DMS79 (cell line): ENCODE measurements at regions not wholly inside any gene's neighbourhood (a gene's known extent, or its start where the extent isn't known, plus 50 kb on each side); places are given as distances from the start of the nearest gene placed in this dataset.
"Not testable (repeated sequence)": the region's sequence is repeated elsewhere in the genome, so short reads cannot be mapped to it uniquely, and the experiment has no call there.

ENCODE experiments used
- DNase-seq: peaks from one replicate; lab custom pipeline; 2025; lab: John Stamatoyannopoulos, UW

DNA sequence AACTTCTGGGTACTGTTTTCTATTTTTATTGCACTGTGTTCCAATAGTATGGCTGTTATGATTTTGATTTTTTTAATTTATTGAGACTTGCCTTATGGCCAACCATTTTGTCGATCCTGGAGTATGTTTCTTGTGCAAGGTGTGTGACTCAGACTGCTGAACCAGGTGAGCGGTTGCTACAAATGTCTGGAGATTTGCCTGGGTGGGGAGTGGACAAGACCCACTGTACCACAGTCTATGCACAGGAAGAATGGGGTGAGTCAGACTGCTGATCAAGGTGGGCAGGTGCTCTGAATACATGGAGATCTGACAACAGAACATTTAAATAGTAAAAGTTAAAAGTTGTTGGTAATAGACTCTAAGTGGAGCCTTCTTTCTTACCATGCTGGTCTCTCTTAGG, 609.2 kb downstream of the CSNK1G3 start:
- no peak for DNase-seq

DNA sequence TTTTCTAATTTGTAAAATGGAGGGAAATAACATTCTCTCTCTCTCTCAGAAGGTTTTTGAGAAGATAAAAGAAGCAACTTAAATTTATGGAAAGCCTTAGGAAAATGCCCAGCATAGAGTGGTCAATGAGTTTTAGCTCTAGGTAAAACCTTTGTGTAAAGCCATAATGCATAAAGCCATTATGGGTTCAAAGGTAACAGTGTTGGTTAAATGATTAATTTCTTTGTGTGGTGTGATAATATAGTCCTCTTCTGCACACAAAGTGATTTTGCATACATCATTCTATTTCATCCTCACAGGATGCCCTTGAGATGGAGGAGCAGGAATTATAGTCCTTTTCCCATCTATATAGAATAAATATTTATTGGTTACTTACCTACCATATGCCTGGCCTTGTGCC, 602.9 kb downstream of the CSNK1G3 start:
- no peak for DNase-seq

DNA sequence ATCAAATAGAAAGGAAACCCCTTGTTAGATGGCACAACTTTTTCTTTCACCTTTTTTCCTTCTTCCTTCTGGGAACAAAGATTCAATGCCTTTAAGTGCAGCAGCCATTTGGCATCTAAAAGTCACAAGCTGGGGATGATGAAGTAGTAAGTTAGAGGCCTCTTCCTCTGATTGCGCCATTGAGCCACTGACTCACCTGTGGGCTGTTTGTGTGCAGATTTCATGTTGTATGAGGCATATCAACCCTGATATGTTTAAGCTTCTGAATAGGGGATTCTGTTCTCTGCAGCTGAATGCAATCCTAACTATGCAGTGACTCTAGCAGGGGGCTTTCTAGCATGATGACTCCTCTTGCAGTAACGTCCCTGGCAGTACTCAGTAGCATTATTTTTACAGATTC, 599.9 kb downstream of the CSNK1G3 start:
- DNase-seq, result no peak

DNA sequence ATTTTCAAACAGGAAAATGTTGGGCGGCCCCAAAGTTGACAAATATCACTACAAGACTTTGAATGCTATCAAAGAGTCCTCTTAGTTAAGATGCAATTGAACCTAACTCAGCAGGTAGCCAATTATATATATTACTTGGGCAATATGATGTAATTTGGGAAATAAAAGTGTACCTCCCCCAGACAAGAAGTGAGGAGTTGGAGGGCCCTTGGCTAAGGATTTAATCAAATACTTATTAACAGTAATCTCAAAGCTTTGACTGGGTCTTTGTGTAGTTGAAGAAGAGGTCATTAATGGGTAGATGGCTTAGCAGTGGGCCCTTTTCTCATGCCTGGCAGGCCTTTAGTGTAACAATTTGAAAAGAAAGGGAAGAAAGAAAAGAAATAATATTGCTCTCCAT, 599.0 kb downstream of the CSNK1G3 start:
- no peak for DNase-seq

DNA sequence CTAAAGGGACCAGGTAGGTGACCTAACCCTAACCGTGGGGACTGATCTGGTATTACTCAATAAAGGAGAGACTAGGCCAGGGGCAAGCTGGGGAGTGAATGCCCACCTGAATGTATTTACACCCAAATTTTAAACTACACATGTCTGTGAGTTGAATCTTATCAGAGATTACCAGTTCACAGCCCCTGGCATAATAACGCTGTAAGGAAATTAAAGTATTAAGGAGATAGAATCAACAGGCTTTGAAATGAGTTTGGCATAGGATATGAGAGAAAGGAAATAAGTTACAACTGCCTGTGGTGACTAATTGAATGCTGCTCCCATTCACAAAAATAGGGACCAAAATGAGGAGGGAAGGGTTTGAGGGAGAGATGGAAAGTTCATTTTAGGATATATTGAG, 593.3 kb downstream of the CSNK1G3 start:
- no peak for DNase-seq

DNA sequence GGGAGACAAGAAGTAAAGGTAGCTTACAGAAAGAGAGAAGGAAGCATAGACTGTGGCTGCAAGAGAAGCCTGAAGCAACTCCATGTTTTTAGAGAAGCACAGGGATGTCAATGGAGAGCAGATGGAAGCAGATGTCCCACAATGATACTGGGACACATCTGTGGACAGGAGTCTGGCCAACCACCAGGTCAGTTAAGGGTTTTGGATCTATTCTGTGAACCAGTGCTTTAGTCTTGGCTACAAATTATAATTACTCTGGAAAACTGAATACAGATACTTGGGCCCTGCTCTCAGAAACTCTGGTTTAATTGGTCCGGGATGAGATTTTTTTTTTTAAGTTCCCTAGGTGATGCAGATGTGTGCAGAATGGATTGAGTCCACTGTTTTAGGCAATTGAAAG, 592.8 kb downstream of the CSNK1G3 start:
- no peak for DNase-seq

DNA sequence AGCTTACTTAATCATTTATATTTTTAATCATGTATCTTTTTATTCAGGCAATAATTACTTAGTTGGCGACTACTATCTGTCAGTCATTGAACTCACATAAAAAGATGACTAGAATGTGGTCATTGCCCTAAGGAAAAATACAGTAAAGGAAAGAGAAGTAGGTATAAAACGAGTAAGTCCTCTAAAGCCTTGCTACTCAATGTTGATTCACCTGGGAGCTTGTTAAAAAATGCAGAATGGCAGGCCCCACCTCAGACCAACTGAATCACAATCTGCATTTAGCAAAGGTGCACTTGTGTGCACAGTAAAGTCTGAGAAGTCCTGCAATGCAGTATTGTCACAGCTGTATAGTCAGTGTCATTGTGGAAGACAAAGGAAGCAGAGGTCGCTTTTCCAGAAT, 592.4 kb downstream of the CSNK1G3 start:
- no peak for DNase-seq

DNA sequence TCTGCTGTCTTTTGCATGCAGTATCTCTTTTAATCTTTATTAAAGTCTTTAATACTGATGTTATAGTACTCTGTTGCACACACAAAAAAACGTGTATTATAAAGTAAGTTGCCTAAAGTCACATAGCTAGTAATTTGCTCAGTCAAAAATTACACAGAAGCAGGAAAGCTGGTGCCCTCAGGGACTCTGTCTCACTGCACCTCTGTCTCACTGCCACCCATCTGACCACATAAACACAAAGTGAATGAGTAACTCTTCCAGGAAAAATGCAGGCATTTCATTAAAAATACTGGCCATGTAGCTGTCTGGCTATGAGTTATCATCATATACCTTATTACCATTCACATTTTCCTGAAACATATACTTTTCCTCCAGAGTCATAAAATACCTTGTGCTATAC, 591.7 kb downstream of the CSNK1G3 start:
- no peak for DNase-seq

DNA sequence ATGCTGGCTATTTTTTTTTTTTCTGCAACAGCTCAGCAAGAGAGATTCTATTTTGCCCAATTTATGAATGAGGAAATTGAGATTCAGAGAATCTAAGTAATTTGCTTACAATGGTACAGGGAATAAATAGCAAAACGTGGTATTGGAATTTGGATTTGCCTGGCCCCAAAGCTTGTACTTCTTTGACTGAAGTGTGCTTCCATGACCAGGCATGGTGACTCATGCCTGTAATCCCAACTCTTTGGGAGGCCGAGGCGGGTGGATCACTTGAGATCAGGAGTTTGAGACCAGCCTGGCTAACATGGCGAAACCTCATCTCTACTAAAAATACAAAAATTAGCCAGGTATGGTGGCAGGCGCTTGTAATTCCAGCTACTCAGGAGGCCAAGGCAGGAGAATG, 591.1 kb downstream of the CSNK1G3 start:
- DNase-seq, result not testable (repeated sequence)

DNA sequence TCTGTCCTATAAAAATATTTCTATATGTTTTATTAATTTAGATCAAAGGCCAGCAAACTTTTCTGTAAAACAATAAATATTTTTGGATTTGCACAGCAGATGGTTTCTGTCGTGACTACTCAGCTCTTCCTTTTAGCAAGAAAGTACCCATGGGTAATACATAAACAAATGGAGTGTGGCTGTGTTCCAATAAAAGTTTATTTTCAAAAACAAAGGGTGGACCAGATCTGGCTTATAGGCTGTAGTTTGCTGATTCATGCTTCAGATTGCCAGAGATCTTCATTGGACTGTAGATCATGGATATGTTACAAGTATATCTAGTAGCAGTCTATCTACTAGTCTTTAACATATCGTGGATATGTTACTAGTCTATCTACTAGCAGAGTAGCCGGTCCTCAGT, 590.5 kb downstream of the CSNK1G3 start:
- DNase-seq, result no peak

GRCh38 chr5:124093658-124094057, 581.7 kb downstream of the CSNK1G3 start:
- DNase-seq, result no peak

DNA sequence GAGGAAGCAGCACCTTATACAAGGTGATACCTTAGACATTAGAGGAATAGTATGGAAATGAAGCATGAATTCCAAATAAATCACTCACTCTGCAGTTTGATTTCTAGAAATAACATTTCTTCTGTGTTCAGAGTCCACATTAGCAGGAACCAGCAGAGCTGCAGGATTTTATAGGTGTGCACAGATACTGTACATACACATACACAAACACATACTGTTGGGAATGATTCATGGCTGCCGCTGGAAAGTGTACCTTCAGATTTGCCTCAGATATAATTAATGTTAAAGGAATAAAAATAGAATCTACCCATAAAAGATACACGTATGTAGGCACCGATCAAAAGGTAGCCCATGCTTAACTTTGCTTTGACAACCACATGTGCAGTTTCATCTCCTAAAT, 578.1 kb downstream of the CSNK1G3 start:
- DNase-seq, result no peak

DNA sequence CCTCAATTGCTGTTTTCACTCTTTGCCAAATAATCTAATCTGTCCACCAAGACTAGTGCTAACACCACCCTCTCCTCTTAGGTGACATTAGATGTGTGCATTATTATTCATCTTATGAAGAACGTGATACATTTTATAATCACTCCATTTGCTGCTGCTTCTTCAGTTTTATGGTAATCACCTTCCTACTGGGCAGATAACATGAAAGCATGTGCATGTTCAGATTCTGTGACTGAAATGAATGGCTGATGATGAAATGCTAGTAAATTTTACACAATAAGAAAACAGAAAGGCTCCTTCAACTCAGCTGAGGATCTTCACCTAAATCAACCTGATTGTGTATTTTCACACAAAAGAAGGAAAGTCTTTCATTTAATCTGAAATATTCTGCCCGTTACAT, 577.6 kb downstream of the CSNK1G3 start:
- no peak for DNase-seq

DNA sequence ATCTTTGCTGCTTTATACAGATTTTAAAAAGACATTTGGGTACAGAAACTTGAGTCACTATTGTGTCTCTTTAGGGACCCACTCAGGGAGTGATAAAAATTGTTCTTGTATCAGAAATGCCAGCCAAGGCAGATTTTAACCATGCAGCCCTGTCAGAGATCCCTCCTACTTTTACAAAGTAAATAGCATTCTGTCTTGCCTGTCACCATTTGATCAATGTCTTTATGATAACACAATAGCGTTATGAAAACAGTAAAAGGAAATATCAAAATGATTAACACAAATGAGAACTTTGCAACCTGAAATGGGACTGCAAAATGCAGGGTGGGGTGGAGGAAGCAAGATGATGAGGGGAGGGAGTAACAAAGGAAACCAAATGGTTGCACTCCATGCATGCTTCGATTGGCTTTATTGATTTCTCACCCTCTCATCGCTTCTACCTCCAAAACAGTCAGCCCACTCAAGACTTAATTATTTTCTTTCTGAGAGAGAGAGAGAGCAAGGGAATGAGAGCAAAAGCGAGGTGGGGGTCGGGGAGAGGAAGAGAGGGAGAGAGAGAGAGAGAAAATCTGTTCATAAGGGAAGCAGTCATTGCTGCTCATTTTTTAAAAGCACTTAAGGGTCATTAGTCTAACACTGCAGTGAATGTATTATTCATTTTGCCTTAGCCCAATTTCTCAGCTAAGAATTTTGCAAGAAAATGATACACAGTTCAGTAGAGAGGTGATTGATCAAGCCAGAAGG, 576.5 kb downstream of the CSNK1G3 start:
- peak; percentile 44 for DNase-seq

DNA sequence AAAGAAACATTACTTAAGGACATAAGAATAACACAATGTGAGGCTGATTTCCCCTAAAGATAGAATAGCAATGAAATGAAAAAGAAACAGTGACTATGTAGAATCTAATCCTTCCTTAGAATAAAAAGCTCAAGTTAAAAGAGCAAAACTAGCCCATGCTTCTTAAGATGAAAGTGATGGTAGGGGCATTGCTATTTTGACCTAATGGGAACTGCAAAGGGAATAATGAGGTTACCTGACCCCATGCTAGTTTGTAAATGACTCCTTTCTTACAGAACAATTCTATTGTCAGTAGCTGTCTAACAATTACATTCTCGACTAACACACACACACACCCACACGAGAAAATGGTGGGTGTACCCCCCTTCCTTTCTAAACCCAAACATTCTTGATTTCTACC, 575.8 kb downstream of the CSNK1G3 start:
- DNase-seq, result no peak

GRCh38 chr5:124080256-124080655, 568.3 kb downstream of the CSNK1G3 start:
- DNase-seq, result no peak

DNA sequence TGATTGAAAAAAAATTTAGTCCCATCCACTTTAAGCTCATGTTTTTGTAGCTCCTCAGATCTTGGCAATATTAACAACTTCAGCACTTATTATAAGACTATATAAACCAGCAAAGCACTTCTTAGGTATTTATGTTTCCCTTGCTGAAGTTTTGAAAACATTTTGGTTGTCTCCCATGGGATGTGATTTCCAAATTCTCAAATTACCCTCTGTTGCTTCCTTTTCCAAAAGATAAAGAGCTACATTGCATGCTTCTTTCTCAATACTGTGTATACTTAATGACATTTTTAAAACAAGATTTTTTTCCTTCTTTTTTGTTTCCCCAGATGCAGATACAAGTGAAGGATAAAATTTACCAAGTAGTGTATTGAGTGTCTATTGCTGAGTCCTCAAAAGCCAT, 567.1 kb downstream of the CSNK1G3 start:
- no peak for DNase-seq

DNA sequence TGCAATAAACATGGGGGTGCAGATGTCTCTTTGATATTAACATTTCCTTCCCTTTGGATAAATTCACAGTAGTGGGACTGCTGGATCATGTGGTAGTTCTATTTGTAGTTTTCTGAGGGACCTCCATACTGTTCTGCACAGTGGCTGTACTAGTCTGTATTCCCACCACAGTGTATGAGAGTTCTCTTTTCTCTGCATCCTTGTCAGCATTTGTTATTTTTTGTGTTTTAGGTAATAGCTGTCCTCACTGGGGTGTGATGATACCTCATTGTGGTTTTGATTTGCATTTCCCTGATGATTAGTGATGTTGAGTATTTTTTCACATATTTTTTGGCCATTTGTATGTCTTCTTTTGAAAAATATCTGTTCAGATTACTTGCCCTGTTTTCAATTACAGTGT, 562.5 kb downstream of the CSNK1G3 start:
- no peak for DNase-seq

- DNase-seq, result no peak
These were observed 560.6 kb downstream of the CSNK1G3 start for GRCh38 chr5:124072570-124072969.

- DNase-seq, result no peak
These were observed 559.1 kb downstream of the CSNK1G3 start for GRCh38 chr5:124071039-124071438.

- DNase-seq, result no peak
These were observed 553.5 kb downstream of the CSNK1G3 start for GRCh38 chr5:124065508-124065907.

DNA sequence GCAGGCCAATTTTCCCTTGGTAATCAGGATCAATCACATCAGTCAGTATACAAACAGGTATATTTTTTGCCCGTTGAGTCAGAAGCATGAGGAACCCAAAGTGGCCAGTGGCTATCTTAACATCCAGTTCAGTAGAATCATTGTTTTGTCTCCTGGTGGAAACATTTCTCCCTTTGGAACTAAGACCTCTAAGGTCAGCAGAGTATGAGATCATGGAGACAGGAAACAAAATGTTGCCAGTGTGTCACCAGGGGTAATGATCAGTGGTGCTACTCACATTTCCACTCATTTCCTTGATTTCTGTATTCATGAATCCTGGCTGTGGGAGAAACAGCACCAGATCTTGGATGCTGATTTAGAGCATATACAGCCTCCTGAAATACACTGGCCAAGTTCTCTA, 553.0 kb downstream of the CSNK1G3 start:
- DNase-seq, result no peak

GRCh38 chr5:124061663-124062062, 549.7 kb downstream of the CSNK1G3 start:
- DNase-seq, result peak; percentile 53

GRCh38 chr5:124061068-124061430, 549.1 kb downstream of the CSNK1G3 start:
- DNase-seq, result no peak
